Erythroblast (primary cell): ENCODE measurements at regions not wholly inside any gene's neighbourhood (a gene's known extent, or its start where the extent isn't known, plus 50 kb on each side); places are given as distances from the start of the nearest gene placed in this dataset.

Source experiments
- GATA1 ChIP-seq: IDR thresholded peaks from 2 replicates; pipeline ENCODE4 v1.6.1; 2011; ENCODE audit warnings: low read depth, mild to moderate bottlenecking, control low read depth, low read length, moderate library complexity
- POLR2A ChIP-seq: IDR thresholded peaks from 2 replicates; pipeline ENCODE4 v1.6.1; 2011; ENCODE audit warnings: mild to moderate bottlenecking, low read length

DNA sequence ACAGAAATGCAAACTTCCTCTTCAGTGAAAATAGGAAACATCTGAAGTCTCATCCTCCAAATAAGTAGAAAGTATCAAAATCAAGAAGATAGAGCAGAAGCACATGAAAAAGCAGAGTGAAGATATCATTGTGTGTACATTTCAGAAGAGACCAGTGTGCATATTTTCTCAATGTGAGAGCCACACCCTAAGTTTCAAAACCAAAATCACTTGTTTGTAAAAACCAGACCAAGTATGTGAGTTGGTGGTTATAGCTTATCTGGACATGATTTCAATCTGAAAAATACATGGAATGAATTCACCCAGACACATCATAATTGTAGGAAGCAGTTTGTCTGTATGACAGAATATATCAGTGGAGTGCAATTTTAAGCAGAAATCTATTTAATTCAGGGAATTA lies 536.0 kb downstream of the JRKL start:
- TF ChIP-seq POLR2A: no peak
- TF ChIP-seq GATA1: no peak
